GM12892 (cell line): ENCODE measurements at regions not wholly inside any gene's neighbourhood (a gene's known extent, or its start where the extent isn't known, plus 50 kb on each side); places are given as distances from the start of the nearest gene placed in this dataset.

Experiments used
- DNase-seq: peaks from one replicate; pipeline ENCODE4 v3.0.0; 2011; ENCODE audit not compliant: insufficient read length
- FAIRE-seq: peaks from 2 replicates; lab custom pipeline; 2011; peaks lifted over from hg19 to GRCh38; lab: Jason Lieb, UNC
- POLR2A ChIP-seq: IDR thresholded peaks from 2 replicates; pipeline ENCODE4 v1.6.1; 2011; ENCODE audit warnings: low read depth, low read length, control low read depth
- POLR2AphosphoS5 ChIP-seq: IDR thresholded peaks from 2 replicates; pipeline ENCODE4 v1.6.1; 2011; ENCODE audit warnings: low read depth, low read length, control low read depth
- TAF1 ChIP-seq: IDR thresholded peaks from 2 replicates; pipeline ENCODE4 v1.6.1; 2011; ENCODE audit warnings: low read depth, mild to moderate bottlenecking, control low read depth, low read length, borderline replicate concordance

GRCh38 chr7:51521054-51521453, 204.4 kb upstream of the COBL start:
- DNase-seq (no peak), FAIRE-seq (no peak)
- TF ChIP-seq POLR2A (no peak), TAF1 (no peak), POLR2AphosphoS5 (no peak)

- TF ChIP-seq POLR2A (no peak), TAF1 (no peak), POLR2AphosphoS5 (no peak)
- FAIRE-seq (no peak), DNase-seq (no peak)
These were observed 202.0 kb upstream of the COBL start for GRCh38 chr7:51518646-51519045.

GRCh38 chr7:51517187-51517586, 200.6 kb upstream of the COBL start:
- TF ChIP-seq TAF1 (no peak), POLR2A (no peak), POLR2AphosphoS5 (no peak)
- DNase-seq (no peak), FAIRE-seq (no peak)

- DNase-seq (no peak), FAIRE-seq (no peak)
- TF ChIP-seq TAF1 (no peak), POLR2A (no peak), POLR2AphosphoS5 (no peak)
These were observed 185.0 kb upstream of the COBL start for GRCh38 chr7:51501620-51502019.

- FAIRE-seq (no peak), DNase-seq (no peak)
- no peak for TF ChIP-seq POLR2A
- no peak for TF ChIP-seq POLR2AphosphoS5
- no peak for TF ChIP-seq TAF1
These were observed 166.4 kb upstream of the COBL start for GRCh38 chr7:51482976-51483375.

GRCh38 chr7:51481421-51481820, 164.8 kb upstream of the COBL start:
- TF ChIP-seq POLR2A (no peak), TAF1 (no peak), POLR2AphosphoS5 (no peak)
- DNase-seq, result no peak
- no peak for FAIRE-seq

- no peak for FAIRE-seq
These were observed 161.2 kb upstream of the COBL start for GRCh38 chr7:51477819-51478218.

GRCh38 chr7:51477323-51477722, 160.7 kb upstream of the COBL start:
- FAIRE-seq (no peak), DNase-seq (no peak)
- TF ChIP-seq POLR2A (no peak), POLR2AphosphoS5 (no peak), TAF1 (no peak)

More at GRCh38 chr7:51477819-51478218, 161.2 kb upstream of the COBL start:
- no peak for DNase-seq
- no peak for TF ChIP-seq TAF1
- TF ChIP-seq POLR2A, result no peak
- TF ChIP-seq POLR2AphosphoS5, result no peak

GRCh38 chr7:51476026-51476425, 159.4 kb upstream of the COBL start:
- no peak for DNase-seq
- no peak for TF ChIP-seq POLR2A
- no peak for TF ChIP-seq TAF1
- TF ChIP-seq POLR2AphosphoS5, result no peak
- no peak for FAIRE-seq

GRCh38 chr7:51472873-51473272, 156.3 kb upstream of the COBL start:
- DNase-seq (no peak), FAIRE-seq (no peak)
- TF ChIP-seq POLR2AphosphoS5 (no peak), POLR2A (no peak), TAF1 (no peak)

GRCh38 chr7:51471981-51472296, 155.3 kb upstream of the COBL start:
- no peak for FAIRE-seq
- no peak for DNase-seq
- no peak for TF ChIP-seq TAF1
- no peak for TF ChIP-seq POLR2AphosphoS5
- no peak for TF ChIP-seq POLR2A

GRCh38 chr7:51471210-51471980, 154.8 kb upstream of the COBL start:
- FAIRE-seq (no peak), DNase-seq (no peak)
- TF ChIP-seq TAF1, result no peak
